Lower leg skin (tissue), 3 donors: ENCODE measurements at regions not wholly inside any gene's neighbourhood (a gene's known extent, or its start where the extent isn't known, plus 50 kb on each side); places are given as distances from the start of the nearest gene placed in this dataset.

Experiments
- CTCF ChIP-seq, 3 donors: fragments of 450-650 bp; IDR thresholded peaks; one replicate each; pipeline ENCODE4 v1.5.1; 2016; ENCODE audit warnings: antibody characterized with exemption in 3 of 3, mild to moderate bottlenecking in 3 of 3, moderate library complexity in 2 of 3
- POLR2A ChIP-seq, 2 donors: fragments of 450-650 bp; IDR thresholded peaks; one replicate each; pipeline ENCODE4 v1.6.1; 2016 to 2017; ENCODE audit warnings: antibody characterized with exemption in 2 of 2, mild to moderate bottlenecking in 1 of 2, moderate library complexity in 1 of 2

GRCh38 chr1:90262791-90263190 lies 267.9 kb downstream of the ZNF326 start:
- no peak for TF ChIP-seq POLR2A (IDR thresholded peaks at IDR 0.05)
- no peak for TF ChIP-seq CTCF (IDR thresholded peaks at IDR 0.05)
